GM18907 (cell line): ENCODE measurements at regions not wholly inside any gene's neighbourhood (a gene's known extent, or its start where the extent isn't known, plus 50 kb on each side); places are given as distances from the start of the nearest gene placed in this dataset.

Experiments used
- ATAC-seq: cut with Tn5 transposase; IDR thresholded peaks from one replicate; pipeline ENCODE4 v1.9.1; 2021; ENCODE audit warnings: mild to moderate bottlenecking, moderate library complexity; ENCODE audit not compliant: unreplicated experiment

- no peak for ATAC-seq
Measured at GRCh38 chr9:28542928-28543327, 969.6 kb upstream of the C9orf72 start.

- ATAC-seq, result no peak
Measured at GRCh38 chr9:28547527-28547926, 974.2 kb upstream of the C9orf72 start.

GRCh38 chr9:28563291-28563934 lies 990.1 kb upstream of the C9orf72 start:
- ATAC-seq, result no peak

GRCh38 chr9:28583832-28584231 lies 1010.6 kb upstream of the C9orf72 start:
- no peak for ATAC-seq

- no peak for ATAC-seq
Measured at GRCh38 chr9:28584542-28584941, 1011.3 kb upstream of the C9orf72 start.

- ATAC-seq, result no peak
Measured at GRCh38 chr9:28587052-28587451, 1013.8 kb upstream of the C9orf72 start.

GRCh38 chr9:28598408-28598807 lies 1025.1 kb upstream of the C9orf72 start:
- no peak for ATAC-seq

GRCh38 chr9:28600226-28600625 lies 1026.9 kb upstream of the C9orf72 start:
- ATAC-seq, result no peak

- ATAC-seq, result no peak
Measured at GRCh38 chr9:28607843-28608242, 1034.6 kb upstream of the C9orf72 start.

- no peak for ATAC-seq
Measured at GRCh38 chr9:28610339-28610738, 1037.1 kb upstream of the C9orf72 start.

- no peak for ATAC-seq
Measured at GRCh38 chr9:28616310-28616709, 1043.0 kb upstream of the C9orf72 start.

- ATAC-seq, result no peak
Measured at GRCh38 chr9:28620011-28620410, 1046.7 kb upstream of the C9orf72 start.

- ATAC-seq, result no peak
Measured at GRCh38 chr9:28620661-28621060, 1047.4 kb upstream of the C9orf72 start.

- ATAC-seq, result no peak
Measured at GRCh38 chr9:28624771-28625170, 1051.5 kb upstream of the C9orf72 start.

GRCh38 chr9:28628031-28628430 lies 1054.8 kb upstream of the C9orf72 start:
- no peak for ATAC-seq

- ATAC-seq, result no peak
Measured at GRCh38 chr9:28648723-28649122, 1075.4 kb upstream of the C9orf72 start.

GRCh38 chr9:28650327-28650726 lies 1077.0 kb upstream of the C9orf72 start:
- no peak for ATAC-seq

GRCh38 chr9:28651050-28651722 lies 1077.9 kb upstream of the C9orf72 start:
- no peak for ATAC-seq

GRCh38 chr9:28653216-28653615 lies 1079.9 kb upstream of the C9orf72 start:
- no peak for ATAC-seq

- ATAC-seq, result no peak
Measured at GRCh38 chr9:28656727-28657126, 1083.4 kb upstream of the C9orf72 start.

- ATAC-seq, result no peak
Measured at GRCh38 chr9:28661853-28662252, 1088.6 kb upstream of the C9orf72 start.

- no peak for ATAC-seq
Measured at GRCh38 chr9:28662675-28663074, 1089.4 kb upstream of the C9orf72 start.

- no peak for ATAC-seq
Measured at GRCh38 chr9:28668158-28668557, 1094.9 kb upstream of the C9orf72 start.
